Esophagus muscularis mucosa (tissue), 3 donors: ENCODE measurements at regions not wholly inside any gene's neighbourhood (a gene's known extent, or its start where the extent isn't known, plus 50 kb on each side); places are given as distances from the start of the nearest gene placed in this dataset.

Experiments
- CTCF ChIP-seq, 3 experiments: fragments of 200-600 bp in 2 of 3; fragments of 450-650 bp in 1 of 3; sonication (generic) in 2 of 3; IDR thresholded peaks; one replicate each; pipeline ENCODE4 v1.5.1; 2017 to 2019; ENCODE audit warnings: antibody characterized with exemption in 3 of 3, mild to moderate bottlenecking in 2 of 3, moderate library complexity in 1 of 3
- POLR2A ChIP-seq: fragments of 450-650 bp; IDR thresholded peaks from one replicate; pipeline ENCODE4 v1.6.1; 2017; ENCODE audit warnings: antibody characterized with exemption, moderate library complexity, mild to moderate bottlenecking, low read depth
- POLR2AphosphoS5 ChIP-seq, 2 donors: sonication (generic); formaldehyde crosslinking; IDR thresholded peaks; one replicate each; pipeline ENCODE4 v1.6.1; 2017; ENCODE audit warnings: antibody characterized with exemption in 2 of 2

- no peak for TF ChIP-seq CTCF (IDR thresholded peaks at IDR 0.05)
- no peak for TF ChIP-seq POLR2AphosphoS5 (IDR thresholded peaks at IDR 0.05)
- TF ChIP-seq POLR2A = no peak
Observed at GRCh38 chr1:88293691-88294190, 390.3 kb upstream of the PKN2 start.
